Mucosa of descending colon (tissue), 3 donors: ENCODE measurements at regions not wholly inside any gene's neighbourhood (a gene's known extent, or its start where the extent isn't known, plus 50 kb on each side); places are given as distances from the start of the nearest gene placed in this dataset.

Source experiments
- ATAC-seq: fragments of 200-7000 bp; cut with Tn5 transposase; one replicate; pipeline ENCODE4 v1.9.1; 2020; ENCODE audit warnings: mild to moderate bottlenecking, moderate library complexity
- DNase-seq, 3 donors: peaks; one replicate each; pipeline ENCODE4 v3.0.0-alpha.2; 2020
- H3K36me3 ChIP-seq: fragments of 200-600 bp; one replicate; pipeline ENCODE4 v1.8.0; 2021; ENCODE audit warnings: low read depth, mild to moderate bottlenecking
- H3K4me1 ChIP-seq: fragments of 200-600 bp; one replicate; pipeline ENCODE4 v1.8.0; 2021; ENCODE audit warnings: low read depth, mild to moderate bottlenecking
- H3K4me3 ChIP-seq: fragments of 200-600 bp; one replicate; pipeline ENCODE4 v1.8.0; 2021; ENCODE audit warnings: mild to moderate bottlenecking
- H3K9me3 ChIP-seq: fragments of 200-600 bp; one replicate; pipeline ENCODE4 v1.8.0; 2021; ENCODE audit warnings: mild to moderate bottlenecking
- CTCF ChIP-seq: fragments of 200-600 bp; IDR thresholded peaks from one replicate; pipeline ENCODE4 v1.8.0; 2022; ENCODE audit warnings: antibody characterized with exemption, mild to moderate bottlenecking
- intact Hi-C, 2 donors: fragments of 100-400 bp; cut with DNase I in 1 of 2; cut with micrococcal nuclease in 1 of 2; formaldehyde crosslinking; loops; one replicate each; pipeline versions ENCODE4 v1.11.0 to v1.11.1; 2022; cut with DNase I, micrococcal nuclease
- donor health status: DM: no; HTN: no; CAD: no; lungs with moderate emphysema.
- donor health status: DM: no; HTN: no; CAD: no.
- donor health status: DM: no; HTN: yes; CAD: no.

- no peak for DNase-seq
- no peaks in the 10 kb centered on the region for H3K4me1 ChIP-seq
- intact Hi-C loops = no loop called here
These were observed 414.9 kb upstream of the ACO1 start for GRCh38 chr9:31969552-31969951.

GRCh38 chr9:31983895-31984294, 400.5 kb upstream of the ACO1 start:
- intact Hi-C loops = no loop called here
- Histone ChIP-seq H3K4me1 (no peaks in the 10 kb centered on the region), H3K36me3 (no peaks in the 10 kb centered on the region), H3K9me3 (peaks cover 17% of the 10 kb centered on the region), H3K4me3 (no peak overlapping the region)
- DNase-seq = no peak
- TF ChIP-seq CTCF = no peak
- no peak for ATAC-seq

More at GRCh38 chr9:31969552-31969951, 414.9 kb upstream of the ACO1 start:
- no peak for TF ChIP-seq CTCF
- ATAC-seq = no peak
- Histone ChIP-seq H3K9me3 (no peaks in the 10 kb centered on the region), H3K4me3 (no peak overlapping the region), H3K36me3 (no peaks in the 10 kb centered on the region)

- Histone ChIP-seq H3K36me3 (no peaks in the 10 kb centered on the region), H3K9me3 (no peaks in the 10 kb centered on the region), H3K4me1 (no peaks in the 10 kb centered on the region), H3K4me3 (no peak overlapping the region)
- no peak for ATAC-seq
- no peak for TF ChIP-seq CTCF
- intact Hi-C loops = no loop called here
- no peak for DNase-seq
These were observed 388.1 kb upstream of the ACO1 start for GRCh38 chr9:31996331-31996730.

DNA sequence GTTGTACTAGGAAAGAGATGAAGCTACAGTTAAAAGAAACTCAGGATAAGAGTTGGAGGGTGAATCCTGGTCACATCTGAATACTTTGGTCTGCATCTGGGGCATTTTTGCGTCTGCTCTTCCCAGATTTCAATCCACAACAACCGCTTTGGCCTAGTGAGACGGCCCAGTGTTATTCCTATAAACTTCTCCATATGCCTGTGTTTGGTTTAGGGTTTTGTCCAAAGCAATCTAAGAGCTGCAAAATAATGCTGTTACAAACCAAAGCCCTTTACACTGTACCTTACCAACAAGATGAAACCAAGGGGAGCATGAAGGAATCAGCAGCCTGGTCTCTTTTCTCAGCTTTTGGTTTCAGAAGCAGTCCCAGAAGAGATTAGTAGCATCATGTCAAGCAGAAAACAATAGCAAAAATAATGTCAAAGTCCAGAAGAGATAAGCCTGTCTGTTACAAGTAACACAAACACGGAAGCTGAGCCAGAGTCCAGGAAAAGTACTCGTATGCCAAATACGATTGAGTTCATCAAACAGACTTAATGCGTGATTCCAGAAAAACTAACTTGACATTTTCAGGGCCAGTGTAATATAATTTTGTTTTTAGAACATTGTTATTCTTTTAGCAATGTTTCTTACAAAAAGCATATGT, 379.9 kb upstream of the ACO1 start:
- ATAC-seq = peak; percentile 74
- H3K4me3 ChIP-seq = no peak overlapping the region
- no peaks in the 10 kb centered on the region for H3K36me3 ChIP-seq
- no peak for TF ChIP-seq CTCF
- intact Hi-C loops = no loop called here
- DNase-seq = peak in 1 of 3 donors; percentile 5
- H3K9me3 ChIP-seq = no peaks in the 10 kb centered on the region
- no peaks in the 10 kb centered on the region for H3K4me1 ChIP-seq

DNA sequence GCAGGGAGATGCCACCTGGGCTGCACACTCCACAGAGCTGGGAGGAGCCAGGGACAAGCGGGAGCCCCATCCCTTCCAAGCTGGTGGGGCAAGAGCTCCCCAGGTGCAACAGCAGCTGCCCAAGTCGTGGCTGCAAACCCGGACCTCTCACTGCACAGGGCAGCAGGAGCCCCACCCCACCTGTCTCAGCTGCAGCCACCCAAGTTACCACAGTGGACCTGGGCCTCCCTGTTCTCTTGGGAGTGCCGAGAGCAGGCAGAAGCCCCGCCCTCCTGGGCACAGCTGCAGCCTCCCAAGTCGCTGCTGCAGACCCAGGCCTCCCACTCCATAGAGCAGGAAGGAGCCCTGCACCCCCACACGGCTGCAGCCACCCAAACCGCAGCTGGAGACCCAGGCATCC, 374.1 kb upstream of the ACO1 start:
- Histone ChIP-seq H3K4me1 (no peaks in the 10 kb centered on the region), H3K9me3 (no peaks in the 10 kb centered on the region), H3K4me3 (no peak overlapping the region), H3K36me3 (no peaks in the 10 kb centered on the region)
- no peak for DNase-seq
- intact Hi-C loops = no loop called here
- ATAC-seq = peak; percentile 28
- TF ChIP-seq CTCF = no peak

DNA sequence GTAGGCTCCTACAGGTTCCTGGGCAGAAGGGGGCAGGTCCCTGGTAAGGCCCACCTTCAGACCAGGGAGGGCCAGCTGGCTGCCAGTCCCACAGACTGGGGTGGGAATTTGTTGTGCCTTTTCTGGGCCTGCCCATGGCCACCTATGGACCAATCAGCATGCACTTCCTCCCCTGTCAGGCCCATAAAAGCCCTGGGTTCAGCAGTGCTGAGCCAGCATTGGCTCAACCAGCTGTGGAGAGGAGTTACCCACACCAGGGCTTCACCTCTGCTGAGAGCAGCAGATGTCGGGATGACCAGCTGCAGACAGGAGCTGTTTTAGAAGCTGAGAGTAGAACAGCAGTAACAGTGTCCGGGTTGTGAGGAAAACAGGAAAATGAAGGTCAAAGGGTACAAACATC, 373.4 kb upstream of the ACO1 start:
- no peaks in the 10 kb centered on the region for H3K36me3 ChIP-seq
- H3K4me1 ChIP-seq = no peaks in the 10 kb centered on the region
- DNase-seq (no peak), ATAC-seq (no peak)
- no peaks in the 10 kb centered on the region for H3K9me3 ChIP-seq
- no peak for TF ChIP-seq CTCF
- intact Hi-C loops = no loop called here
- H3K4me3 ChIP-seq = no peak overlapping the region
